GM23248 (cell line): ENCODE measurements at regions not wholly inside any gene's neighbourhood (a gene's known extent, or its start where the extent isn't known, plus 50 kb on each side); places are given as distances from the start of the nearest gene placed in this dataset.

Experiments used
- EZH2 ChIP-seq: fragments of 200-600 bp; sonication (generic); IDR thresholded peaks from 2 replicates; pipeline ENCODE4 v1.6.1; 2018; ENCODE audit warnings: antibody characterized with exemption, mild to moderate bottlenecking; ENCODE audit not compliant: insufficient read depth, poor library complexity, severe bottlenecking
- EZH2phosphoT487 ChIP-seq: fragments of 200-600 bp; sonication (generic); IDR thresholded peaks from 2 replicates; pipeline ENCODE4 v1.6.1; 2018; ENCODE audit warnings: antibody characterized with exemption, moderate library complexity, mild to moderate bottlenecking, low read depth; ENCODE audit not compliant: insufficient read depth

DNA sequence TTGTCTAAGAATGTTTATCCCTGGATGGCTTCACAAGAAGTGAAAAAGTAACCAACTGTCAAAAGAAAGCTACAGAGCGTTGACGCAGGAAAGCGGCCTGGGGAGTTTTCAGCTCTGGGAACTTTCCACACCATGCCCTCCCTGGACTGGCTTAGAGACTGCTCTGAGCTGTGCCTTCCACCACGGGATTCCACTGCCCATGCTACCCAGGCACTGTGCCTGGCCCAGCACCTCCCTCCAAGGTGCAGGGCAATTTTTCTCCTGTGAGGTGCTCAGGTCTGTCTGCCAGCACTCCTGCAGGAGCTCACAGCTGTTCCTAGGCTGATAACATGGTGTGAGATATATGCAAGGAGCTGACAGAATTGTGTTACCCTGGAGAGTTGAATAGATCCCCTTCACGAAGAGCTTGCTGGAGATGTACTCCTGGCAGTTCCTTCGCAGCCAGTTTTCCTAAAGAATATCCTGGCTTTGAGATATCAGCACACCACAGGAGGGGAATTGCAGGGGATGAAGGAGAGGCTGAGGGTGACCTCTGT, 258.3 kb upstream of the B3GAT1 start:
- TF ChIP-seq EZH2 (no peak), EZH2phosphoT487 (no peak)
